ENCODE measurements at regions not wholly inside any gene's neighbourhood (a gene's known extent, or its start where the extent isn't known, plus 50 kb on each side); places are given as distances from the start of the nearest gene placed in this dataset.

- Histone ChIP-seq H3K9me3 (ENCODE audit: insufficient read depth, low read length, severe bottlenecking) (no peaks in the 10 kb centered on the region), H3K36me3 (ENCODE audit: insufficient read depth, low read length) (no peaks in the 10 kb centered on the region), H3K4me2 (ENCODE audit: insufficient read depth, low read length) (no peak overlapping the region), H3K27me3 (ENCODE audit: insufficient read depth, low read length, poor library complexity) (peaks cover 2% of the 10 kb centered on the region), H3K9ac (ENCODE audit: low read depth, low read length) (no peak overlapping the region), H3K4me1 (ENCODE audit: insufficient read depth, low read length) (no peaks in the 10 kb centered on the region), H3K79me2 (ENCODE audit: insufficient read depth, low read length) (no peaks in the 10 kb centered on the region), H2AFZ (ENCODE audit: low read depth, low read length) (no peak overlapping the region), H3K4me3 (ENCODE audit: low read depth in 1 of 2, low read length in 2 of 2) (no peak overlapping the region), H3K27ac (ENCODE audit: low read length) (no peak overlapping the region), H4K20me1 (ENCODE audit: insufficient read depth, low read length) (no peaks in the 10 kb centered on the region)
- TF ChIP-seq EZH2 (IDR thresholded peaks at IDR 0.05; ENCODE audit: borderline replicate concordance, low read depth, low read length, severe bottlenecking), result no peak
- no peak for TF ChIP-seq CTCF (IDR thresholded peaks at IDR 0.05; ENCODE audit: borderline replicate concordance, extremely low read depth, low read length, poor library complexity, severe bottlenecking)
- DNase-seq (no peak), ATAC-seq (ENCODE audit: insufficient read depth, low read depth) (no peak)
Observed at GRCh38 chr12:88424791-88425730, 155.2 kb downstream of the KITLG start.

- Histone ChIP-seq H3K27me3 (ENCODE audit: insufficient read depth, low read length, poor library complexity) (peaks cover 5% of the 10 kb centered on the region), H3K9ac (ENCODE audit: low read depth, low read length) (no peak overlapping the region), H4K20me1 (ENCODE audit: insufficient read depth, low read length) (no peaks in the 10 kb centered on the region), H3K27ac (ENCODE audit: low read length) (no peak overlapping the region), H3K36me3 (ENCODE audit: insufficient read depth, low read length) (no peaks in the 10 kb centered on the region), H3K4me3 (ENCODE audit: low read depth in 1 of 2, low read length in 2 of 2) (no peak overlapping the region), H3K4me1 (ENCODE audit: insufficient read depth, low read length) (no peaks in the 10 kb centered on the region), H3K4me2 (ENCODE audit: insufficient read depth, low read length) (no peak overlapping the region), H2AFZ (ENCODE audit: low read depth, low read length) (no peak overlapping the region), H3K9me3 (ENCODE audit: insufficient read depth, low read length, severe bottlenecking) (no peaks in the 10 kb centered on the region), H3K79me2 (ENCODE audit: insufficient read depth, low read length) (no peaks in the 10 kb centered on the region)
- TF ChIP-seq CTCF (IDR thresholded peaks at IDR 0.05; ENCODE audit: borderline replicate concordance, extremely low read depth, low read length, poor library complexity, severe bottlenecking), result no peak
- TF ChIP-seq EZH2 (IDR thresholded peaks at IDR 0.05; ENCODE audit: borderline replicate concordance, low read depth, low read length, severe bottlenecking), result no peak
- ATAC-seq (ENCODE audit: insufficient read depth, low read depth) (no peak), DNase-seq (no peak)
Observed at GRCh38 chr12:88428350-88428749, 151.9 kb downstream of the KITLG start.

- H3K4me1 ChIP-seq (ENCODE audit: insufficient read depth, low read length), result no peaks in the 10 kb centered on the region
- no peaks in the 10 kb centered on the region for H3K9me3 ChIP-seq (ENCODE audit: insufficient read depth, low read length, severe bottlenecking)
- TF ChIP-seq CTCF (IDR thresholded peaks at IDR 0.05; ENCODE audit: borderline replicate concordance, extremely low read depth, low read length, poor library complexity, severe bottlenecking), result no peak
- TF ChIP-seq EZH2 (IDR thresholded peaks at IDR 0.05; ENCODE audit: borderline replicate concordance, low read depth, low read length, severe bottlenecking), result no peak
- H2AFZ ChIP-seq (ENCODE audit: low read depth, low read length), result no peak overlapping the region
- no peak overlapping the region for H3K4me2 ChIP-seq (ENCODE audit: insufficient read depth, low read length)
- no peak overlapping the region for H3K9ac ChIP-seq (ENCODE audit: low read depth, low read length)
- no peaks in the 10 kb centered on the region for H3K36me3 ChIP-seq (ENCODE audit: insufficient read depth, low read length)
- no peaks in the 10 kb centered on the region for H4K20me1 ChIP-seq (ENCODE audit: insufficient read depth, low read length)
- ATAC-seq (ENCODE audit: insufficient read depth, low read depth) (no peak), DNase-seq (no peak)
- H3K27ac ChIP-seq (ENCODE audit: low read length), result no peak overlapping the region
- H3K27me3 ChIP-seq (ENCODE audit: insufficient read depth, low read length, poor library complexity), result peaks cover 5% of the 10 kb centered on the region
- H3K79me2 ChIP-seq (ENCODE audit: insufficient read depth, low read length), result no peaks in the 10 kb centered on the region
- no peak overlapping the region for H3K4me3 ChIP-seq (ENCODE audit: low read depth in 1 of 2, low read length in 2 of 2)
Observed at GRCh38 chr12:88431246-88431645, 149.0 kb downstream of the KITLG start.

All from DND-41 (cell line).